SK-N-DZ (cell line): ENCODE measurements at regions not wholly inside any gene's neighbourhood (a gene's known extent, or its start where the extent isn't known, plus 50 kb on each side); places are given as distances from the start of the nearest gene placed in this dataset.
"Not testable (repeated sequence)": the region's sequence is repeated elsewhere in the genome, so short reads cannot be mapped to it uniquely, and the experiment has no call there.

Experiments used
- DNase-seq: peaks from one replicate; pipeline ENCODE4 v3.0.0-alpha.2; 2015; ENCODE audit warnings: low spot score

GRCh38 chr5:176018598-176018997, 50.5 kb upstream of the THOC3 start:
- DNase-seq = not testable (repeated sequence)

- DNase-seq = not testable (repeated sequence)
These were observed 52.7 kb upstream of the THOC3 start for GRCh38 chr5:176020852-176021251.

GRCh38 chr5:176023535-176023934, 55.4 kb upstream of the THOC3 start:
- DNase-seq = not testable (repeated sequence)

DNA sequence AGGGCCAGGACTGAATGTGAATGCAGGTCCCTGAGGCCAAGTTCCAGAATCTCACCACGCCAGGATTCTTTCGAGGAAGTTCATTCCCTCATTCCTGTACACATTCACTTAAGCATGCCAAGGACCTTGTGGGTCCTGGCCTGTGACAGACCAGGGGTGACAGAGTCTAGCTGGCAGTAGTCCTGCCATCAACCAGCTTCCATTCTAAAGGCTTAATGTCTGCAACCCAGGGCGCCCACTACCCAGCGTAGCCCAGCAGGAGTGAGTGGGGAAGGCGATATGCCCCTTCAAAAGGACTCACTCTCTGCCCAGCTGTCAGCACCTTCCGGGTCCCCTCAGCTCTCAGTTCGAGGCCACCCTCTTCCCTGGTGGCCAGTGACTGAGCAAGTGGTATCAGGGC, 61.3 kb upstream of the THOC3 start:
- DNase-seq = not testable (repeated sequence)

GRCh38 chr5:176030361-176031117, 62.4 kb upstream of the THOC3 start:
- DNase-seq = not testable (repeated sequence)

DNA sequence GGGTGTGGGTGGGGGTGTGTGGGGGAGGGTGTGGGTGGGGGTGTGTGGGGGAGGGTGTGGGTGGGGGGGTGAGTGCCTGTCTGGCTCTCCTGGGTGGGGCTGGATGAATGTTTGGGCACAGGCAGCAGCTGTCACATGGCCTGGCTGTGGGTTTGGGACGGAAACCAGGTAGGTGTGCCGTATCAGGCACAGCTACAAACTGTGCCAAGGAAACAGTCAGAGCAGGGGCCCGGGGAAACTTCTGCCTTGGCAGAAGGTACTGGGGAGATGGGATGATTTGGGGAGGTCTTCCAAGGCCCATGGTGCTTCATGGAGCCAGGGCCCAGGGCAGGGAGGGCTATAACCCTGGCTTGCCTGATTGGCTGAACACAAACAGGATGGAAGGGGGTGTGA, 63.0 kb upstream of the THOC3 start:
- not testable (repeated sequence) for DNase-seq

DNA sequence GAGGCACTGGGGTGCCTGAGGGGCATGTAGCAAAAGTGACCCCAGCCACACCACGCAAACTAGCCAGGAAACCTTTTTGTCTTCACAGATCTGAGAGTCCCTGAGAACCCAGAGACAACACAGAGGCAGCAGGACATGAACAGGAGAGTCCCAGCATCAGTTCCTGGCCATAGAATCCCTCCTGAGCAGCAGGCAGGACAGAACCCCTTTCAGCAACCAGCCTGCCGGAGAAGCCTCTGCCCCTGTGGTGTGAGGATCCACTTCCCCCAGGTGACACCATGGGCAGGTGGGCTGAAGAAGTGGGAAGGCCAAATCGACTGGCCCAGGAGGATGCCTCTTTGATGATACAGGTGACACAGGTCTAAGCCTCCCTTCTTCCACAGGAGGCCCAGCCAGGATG, 65.1 kb upstream of the THOC3 start:
- DNase-seq = not testable (repeated sequence)

DNA sequence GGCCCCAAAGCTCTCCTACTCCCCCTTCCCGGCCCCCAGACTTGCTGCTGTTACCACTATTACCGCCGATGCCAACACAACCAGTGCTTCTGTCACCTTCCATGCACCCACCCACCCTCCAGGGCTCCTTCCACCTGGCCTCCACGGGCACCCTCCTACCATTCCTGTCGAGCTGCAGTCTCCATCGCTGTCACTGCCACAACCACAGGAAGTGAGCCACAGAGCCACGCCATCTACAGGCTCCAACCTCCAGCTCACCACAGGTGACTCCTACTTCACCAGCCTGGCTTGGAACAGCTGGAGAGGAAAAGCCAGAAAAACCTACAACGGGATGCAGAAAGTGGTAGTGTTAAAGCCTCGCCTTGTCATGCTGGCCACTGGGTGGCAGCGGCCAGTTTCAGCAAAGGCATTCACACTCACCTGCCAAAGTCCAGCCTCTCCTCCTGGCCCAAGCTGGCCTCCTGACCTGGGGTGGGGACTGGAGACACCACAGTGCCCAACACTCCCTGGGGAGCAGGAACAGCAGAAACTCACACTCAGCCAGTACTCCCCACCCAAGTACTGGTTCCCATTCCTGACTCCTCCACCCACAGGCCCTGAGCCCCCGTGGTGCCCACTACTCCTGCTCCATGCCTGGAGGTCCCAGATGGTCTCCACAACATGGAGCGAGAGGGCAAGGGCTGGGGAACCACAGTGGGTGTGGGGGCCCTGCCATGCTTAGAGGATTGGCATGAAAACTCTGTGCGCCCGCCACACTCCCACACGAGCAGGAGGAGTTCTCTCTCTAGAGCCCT, 66.5 kb upstream of the THOC3 start:
- DNase-seq = not testable (repeated sequence)

DNA sequence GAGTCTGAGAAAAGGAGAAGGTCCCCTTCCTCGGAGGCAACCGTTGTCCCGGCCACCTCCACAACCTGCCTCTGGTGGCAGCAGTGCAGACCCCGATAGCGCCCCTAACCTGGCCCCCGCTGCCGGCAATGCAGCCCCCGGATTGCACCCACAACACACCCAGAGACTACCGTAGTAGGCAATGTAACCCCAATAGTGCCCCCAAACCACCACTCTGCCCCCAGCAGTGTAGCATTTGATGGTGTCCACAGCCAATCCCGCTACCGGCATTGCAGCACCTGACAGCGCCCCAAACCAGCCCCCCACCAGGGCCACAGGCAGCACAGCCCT, 67.1 kb upstream of the THOC3 start:
- not testable (repeated sequence) for DNase-seq

DNA sequence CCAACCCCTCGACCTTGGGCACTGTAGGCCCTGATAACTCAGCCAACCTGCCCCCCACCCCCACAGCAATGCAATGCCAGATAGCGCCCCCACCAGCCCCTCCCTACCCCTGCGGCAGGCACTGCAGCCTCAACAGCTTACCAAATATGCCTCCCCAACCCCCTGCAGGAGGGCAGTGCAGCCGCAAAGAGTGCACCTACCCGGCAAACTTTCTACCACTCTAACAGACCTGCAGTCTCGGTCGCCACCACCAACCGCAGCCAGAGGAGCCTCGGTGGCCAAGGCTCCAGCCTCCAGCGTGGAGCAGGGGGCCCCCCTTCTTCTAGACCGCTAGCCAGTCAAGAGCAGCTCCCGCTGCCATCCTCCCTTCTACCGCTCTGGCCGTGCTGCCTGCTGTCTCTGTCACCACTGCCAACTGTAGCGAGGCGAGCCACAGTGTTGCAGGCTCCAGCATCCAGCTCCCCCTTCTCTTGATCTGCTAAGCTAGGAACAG, 67.7 kb upstream of the THOC3 start:
- DNase-seq = peak; percentile 34

DNA sequence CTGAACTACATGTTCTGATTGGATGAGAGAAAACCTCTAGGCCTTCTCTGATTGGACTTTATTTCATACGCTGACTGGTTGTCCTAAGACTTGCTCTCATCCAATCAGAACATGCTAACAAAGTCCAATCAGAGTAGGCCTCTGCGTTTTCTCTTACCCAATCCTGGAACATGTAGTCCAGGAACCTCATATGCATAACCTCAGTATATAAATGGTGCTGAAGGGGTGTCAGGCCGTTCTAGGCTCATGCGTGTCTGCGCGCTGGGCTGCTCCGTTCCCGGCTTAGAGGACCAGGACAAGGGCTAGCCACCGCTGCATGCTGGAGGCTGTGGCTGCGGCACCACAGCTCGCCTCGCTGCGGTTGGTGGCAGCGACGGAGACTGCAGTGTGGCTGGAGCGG, 68.3 kb upstream of the THOC3 start:
- peak; percentile 81 for DNase-seq

GRCh38 chr5:176037190-176037589, 69.1 kb upstream of the THOC3 start:
- not testable (repeated sequence) for DNase-seq

GRCh38 chr5:176040105-176040801, 72.1 kb upstream of the THOC3 start:
- not testable (repeated sequence) for DNase-seq

DNA sequence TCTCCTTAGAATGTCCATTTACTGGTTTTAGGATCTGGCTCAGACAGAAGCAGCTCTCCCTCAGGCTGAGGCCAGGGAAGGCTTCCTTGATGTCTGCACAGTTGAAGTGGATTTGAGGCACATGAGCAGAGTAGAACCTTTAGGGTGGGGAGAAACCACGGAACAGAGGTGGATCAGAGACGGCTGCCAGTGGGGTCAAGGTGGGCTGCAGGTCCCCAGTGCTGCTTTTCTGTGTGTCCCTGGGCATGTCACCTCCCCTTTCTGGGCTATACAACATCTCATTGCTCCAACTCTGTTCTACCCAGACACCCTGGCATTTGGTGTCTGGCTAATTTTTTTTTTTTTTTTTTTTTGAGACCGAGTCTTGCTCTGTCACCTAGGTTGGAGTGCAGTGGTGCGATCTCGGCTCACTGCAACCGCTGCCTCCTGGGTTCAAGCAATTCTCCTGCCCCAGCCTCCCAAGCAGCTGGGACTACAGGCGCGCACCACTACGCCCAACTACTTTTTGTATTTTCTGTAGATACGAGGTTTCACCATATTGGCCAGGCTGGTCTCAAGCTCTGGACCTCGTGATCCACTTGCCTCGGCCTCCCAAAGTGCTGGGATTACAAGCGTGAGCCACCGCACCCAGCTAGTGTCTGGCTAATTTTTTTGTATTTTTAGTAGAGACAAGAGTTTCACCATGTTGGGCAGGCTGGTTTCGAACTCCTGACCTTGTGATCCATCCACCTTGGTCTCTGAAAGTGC, 73.3 kb upstream of the THOC3 start:
- not testable (repeated sequence) for DNase-seq

GRCh38 chr5:176042020-176042658, 74.0 kb upstream of the THOC3 start:
- not testable (repeated sequence) for DNase-seq

GRCh38 chr5:176043252-176043829, 75.2 kb upstream of the THOC3 start:
- not testable (repeated sequence) for DNase-seq

DNA sequence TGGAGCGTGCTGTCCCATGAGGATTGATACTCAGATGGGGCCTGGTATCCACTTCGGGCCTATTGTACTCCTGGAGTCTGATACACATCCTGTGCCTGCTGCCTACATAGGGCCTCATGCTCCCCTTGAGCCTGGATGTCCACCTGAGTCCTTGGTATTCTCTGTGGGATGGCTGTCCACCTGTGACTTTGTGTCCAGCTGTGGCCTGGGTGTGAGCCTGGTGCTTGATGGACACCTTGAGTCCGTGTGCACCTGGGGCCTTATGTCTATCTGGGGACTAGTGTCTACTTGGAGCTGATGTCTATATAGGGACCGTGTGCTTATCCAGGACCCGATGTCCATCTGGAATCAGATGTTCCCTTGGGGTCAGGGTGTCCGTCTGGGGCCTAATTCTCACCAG, 75.9 kb upstream of the THOC3 start:
- DNase-seq = not testable (repeated sequence)

- not testable (repeated sequence) for DNase-seq
These were observed 76.3 kb upstream of the THOC3 start for GRCh38 chr5:176044431-176044830.

GRCh38 chr5:176045442-176045841, 77.3 kb upstream of the THOC3 start:
- not testable (repeated sequence) for DNase-seq

- DNase-seq = not testable (repeated sequence)
These were observed 80.6 kb upstream of the THOC3 start for GRCh38 chr5:176048671-176049070.
